Osteocyte (in vitro differentiated cells): ENCODE measurements at regions not wholly inside any gene's neighbourhood (a gene's known extent, or its start where the extent isn't known, plus 50 kb on each side); places are given as distances from the start of the nearest gene placed in this dataset.

Source experiments
- DNase-seq: peaks from one replicate; pipeline ENCODE4 v3.0.0; 2021; ENCODE audit warnings: mixed read lengths; ENCODE audit not compliant: unreplicated experiment; ENCODE audit errors: extremely low spot score
- H3K27ac Mint-ChIP-seq: one replicate; pipeline ENCODE4 v1.8.0; 2021; ENCODE audit warnings: mild to moderate bottlenecking, mixed read lengths; ENCODE audit not compliant: unreplicated experiment
- H3K27me3 Mint-ChIP-seq: one replicate; pipeline ENCODE4 v1.8.0; 2021; ENCODE audit warnings: mixed read lengths; ENCODE audit not compliant: unreplicated experiment
- H3K36me3 Mint-ChIP-seq: one replicate; pipeline ENCODE4 v1.8.0; 2021; ENCODE audit warnings: mixed read lengths; ENCODE audit not compliant: unreplicated experiment
- H3K4me1 Mint-ChIP-seq: one replicate; pipeline ENCODE4 v1.8.0; 2021; ENCODE audit warnings: mixed read lengths; ENCODE audit not compliant: unreplicated experiment
- H3K4me3 Mint-ChIP-seq: one replicate; pipeline ENCODE4 v1.8.0; 2021; ENCODE audit warnings: mild to moderate bottlenecking, moderate library complexity, mixed read lengths; ENCODE audit not compliant: unreplicated experiment
- H3K9me3 Mint-ChIP-seq: one replicate; pipeline ENCODE4 v1.8.0; 2021; ENCODE audit warnings: mixed read lengths; ENCODE audit not compliant: unreplicated experiment
- CTCF ChIP-seq: fragments of 200-600 bp; sonication (generic); IDR thresholded peaks from 2 replicates; pipeline ENCODE4 v1.5.0; 2021; ENCODE audit warnings: antibody characterized with exemption, mild to moderate bottlenecking, moderate library complexity

GRCh38 chr3:115551016-115551415, 72.3 kb upstream of the GAP43 start:
- no peak for TF ChIP-seq CTCF
- Mint-ChIP-seq H3K36me3 (no peaks in the 10 kb centered on the region), H3K4me3 (no peak overlapping the region), H3K4me1 (peaks cover 31% of the 10 kb centered on the region), H3K9me3 (no peaks in the 10 kb centered on the region), H3K27me3 (no peaks in the 10 kb centered on the region), H3K27ac (peak overlapping the region; percentile 91)
- DNase-seq = no peak

GRCh38 chr3:115552007-115552406, 71.3 kb upstream of the GAP43 start:
- Mint-ChIP-seq H3K27ac (peak overlapping the region; percentile 69), H3K36me3 (no peaks in the 10 kb centered on the region)

GRCh38 chr3:115553796-115554486, 69.4 kb upstream of the GAP43 start:
- H3K4me3 Mint-ChIP-seq = no peak overlapping the region
- H3K27ac Mint-ChIP-seq = no peak overlapping the region
- no peaks in the 10 kb centered on the region for H3K36me3 Mint-ChIP-seq
- no peaks in the 10 kb centered on the region for H3K9me3 Mint-ChIP-seq
- peaks cover 27% of the 10 kb centered on the region for H3K4me1 Mint-ChIP-seq
- no peak for DNase-seq
- H3K27me3 Mint-ChIP-seq = no peaks in the 10 kb centered on the region
- TF ChIP-seq CTCF = no peak

More at GRCh38 chr3:115552007-115552406, 71.3 kb upstream of the GAP43 start:
- peaks cover 31% of the 10 kb centered on the region for H3K4me1 Mint-ChIP-seq
- H3K4me3 Mint-ChIP-seq = no peak overlapping the region
- no peaks in the 10 kb centered on the region for H3K27me3 Mint-ChIP-seq
- DNase-seq = no peak
- H3K9me3 Mint-ChIP-seq = no peaks in the 10 kb centered on the region
- TF ChIP-seq CTCF = no peak

- no peak for TF ChIP-seq CTCF
- Mint-ChIP-seq H3K9me3 (no peaks in the 10 kb centered on the region), H3K4me1 (peaks cover 24% of the 10 kb centered on the region), H3K27me3 (no peaks in the 10 kb centered on the region), H3K36me3 (no peaks in the 10 kb centered on the region), H3K4me3 (no peak overlapping the region), H3K27ac (no peak overlapping the region)
- DNase-seq = no peak
Measured at GRCh38 chr3:115554487-115554807, 68.9 kb upstream of the GAP43 start.

GRCh38 chr3:115562636-115563267, 60.6 kb upstream of the GAP43 start:
- Mint-ChIP-seq H3K4me1 (peaks cover 2% of the 10 kb centered on the region), H3K36me3 (no peaks in the 10 kb centered on the region), H3K27me3 (peaks cover 3% of the 10 kb centered on the region), H3K27ac (no peak overlapping the region), H3K9me3 (no peaks in the 10 kb centered on the region), H3K4me3 (no peak overlapping the region)
- DNase-seq = no peak
- no peak for TF ChIP-seq CTCF
